ENCODE measurements at regions not wholly inside any gene's neighbourhood (a gene's known extent, or its start where the extent isn't known, plus 50 kb on each side); places are given as distances from the start of the nearest gene placed in this dataset.

DNA sequence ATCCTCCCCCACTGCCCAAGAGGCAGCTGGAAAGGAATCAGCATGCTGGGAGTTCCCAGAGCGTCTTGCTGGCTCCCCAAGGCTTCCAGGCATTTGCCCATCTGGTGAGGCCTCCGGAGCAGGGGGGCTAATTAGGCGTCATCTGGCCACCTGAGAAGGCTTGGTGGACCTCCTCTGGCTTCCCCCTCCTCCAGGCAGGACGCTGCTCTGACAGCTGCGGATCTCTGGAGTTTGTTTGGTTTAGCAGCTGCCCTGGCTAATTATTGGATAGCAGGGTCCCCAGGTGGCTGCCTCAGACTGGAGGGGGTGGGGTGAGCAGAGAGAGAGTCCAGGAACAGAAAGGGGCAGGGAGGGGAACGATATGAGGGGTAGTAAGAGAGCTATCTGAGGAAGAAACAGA is 425.2 kb upstream of the MEX3C start:
- TF ChIP-seq, protein P1, sequence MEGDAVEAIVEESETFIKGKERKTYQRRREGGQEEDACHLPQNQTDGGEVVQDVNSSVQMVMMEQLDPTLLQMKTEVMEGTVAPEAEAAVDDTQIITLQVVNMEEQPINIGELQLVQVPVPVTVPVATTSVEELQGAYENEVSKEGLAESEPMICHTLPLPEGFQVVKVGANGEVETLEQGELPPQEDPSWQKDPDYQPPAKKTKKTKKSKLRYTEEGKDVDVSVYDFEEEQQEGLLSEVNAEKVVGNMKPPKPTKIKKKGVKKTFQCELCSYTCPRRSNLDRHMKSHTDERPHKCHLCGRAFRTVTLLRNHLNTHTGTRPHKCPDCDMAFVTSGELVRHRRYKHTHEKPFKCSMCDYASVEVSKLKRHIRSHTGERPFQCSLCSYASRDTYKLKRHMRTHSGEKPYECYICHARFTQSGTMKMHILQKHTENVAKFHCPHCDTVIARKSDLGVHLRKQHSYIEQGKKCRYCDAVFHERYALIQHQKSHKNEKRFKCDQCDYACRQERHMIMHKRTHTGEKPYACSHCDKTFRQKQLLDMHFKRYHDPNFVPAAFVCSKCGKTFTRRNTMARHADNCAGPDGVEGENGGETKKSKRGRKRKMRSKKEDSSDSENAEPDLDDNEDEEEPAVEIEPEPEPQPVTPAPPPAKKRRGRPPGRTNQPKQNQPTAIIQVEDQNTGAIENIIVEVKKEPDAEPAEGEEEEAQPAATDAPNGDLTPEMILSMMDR (IDR thresholded peaks at IDR 0.05), result no peak

DNA sequence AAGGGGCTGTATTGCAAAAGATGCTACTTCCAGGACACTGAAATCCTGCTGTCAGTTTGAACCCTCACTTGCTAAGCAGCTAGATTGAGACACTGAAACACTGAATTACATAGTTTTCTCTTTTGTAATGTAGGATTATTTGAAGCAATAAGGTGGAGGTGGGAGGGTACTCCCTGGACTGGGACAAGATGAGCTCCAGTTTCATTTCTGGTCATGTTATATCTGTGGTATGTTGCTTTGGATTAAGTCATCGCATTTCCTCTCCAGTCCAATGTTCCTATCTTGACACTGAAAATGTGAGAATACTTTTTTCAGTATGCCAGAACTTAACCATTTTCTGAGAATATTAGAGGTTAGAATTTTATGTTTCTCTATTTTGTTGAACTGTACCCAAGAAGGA is 426.2 kb upstream of the MEX3C start:
- TF ChIP-seq, protein P1 (IDR thresholded peaks at IDR 0.05), result no peak

DNA sequence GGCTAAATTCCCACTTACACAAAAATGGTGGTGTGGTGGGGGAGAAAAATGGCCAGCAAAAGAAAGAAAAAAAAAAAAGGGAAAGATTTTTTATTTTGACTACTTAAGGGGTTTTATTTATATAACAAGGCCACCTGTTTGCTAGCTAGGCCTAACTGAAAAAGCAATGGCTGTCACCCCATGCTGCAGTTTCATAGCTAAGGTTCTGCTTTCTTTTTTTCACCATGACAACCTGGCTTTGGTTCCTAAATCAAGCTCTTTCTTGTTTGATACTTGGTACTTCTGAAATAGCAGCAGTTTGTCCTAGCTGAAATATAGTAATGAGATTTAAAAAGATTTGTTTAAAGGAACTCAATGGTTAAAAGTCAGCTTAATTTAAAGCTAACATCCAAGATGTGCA is 433.2 kb upstream of the MEX3C start:
- TF ChIP-seq, protein P1 (IDR thresholded peaks at IDR 0.05), result no peak

DNA sequence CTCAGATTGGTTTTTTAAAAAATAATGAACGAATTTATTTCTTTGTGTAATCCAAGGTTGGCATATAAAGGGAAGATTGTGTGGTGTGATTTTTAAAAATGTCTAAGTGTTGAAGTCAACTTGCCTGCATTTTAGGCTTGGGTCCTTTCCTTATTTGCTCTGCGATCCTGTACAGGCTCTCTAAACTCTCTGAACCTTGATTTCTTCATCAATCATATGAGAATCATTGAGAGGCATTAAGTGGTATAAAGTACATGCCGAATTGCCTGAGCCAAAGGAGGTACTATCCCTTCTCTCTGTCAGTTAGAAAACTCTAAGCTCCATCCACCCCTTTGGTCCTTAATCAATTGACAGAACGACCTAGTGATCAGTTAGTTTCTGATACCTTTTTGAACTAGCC is 440.4 kb upstream of the MEX3C start:
- TF ChIP-seq, protein P1 (IDR thresholded peaks at IDR 0.05), result no peak

DNA sequence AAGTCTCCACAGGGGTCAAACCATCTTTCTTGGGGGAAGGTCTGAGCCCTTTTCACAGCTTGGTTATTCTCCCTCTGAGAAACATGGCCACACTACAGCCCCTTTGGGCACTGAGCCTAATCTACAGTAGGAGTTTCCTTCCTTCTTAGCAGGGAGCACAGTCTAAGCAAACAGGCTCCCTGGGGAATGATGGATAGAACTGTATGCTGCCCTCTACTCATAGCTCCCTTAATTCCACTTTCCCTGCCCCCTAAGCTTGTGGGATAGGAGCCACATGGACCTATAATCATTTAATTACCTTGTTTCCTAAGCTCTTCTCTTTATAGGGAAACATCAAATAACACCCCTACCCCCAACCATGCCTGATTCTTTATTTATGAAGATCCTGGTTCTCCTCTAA is 442.1 kb upstream of the MEX3C start:
- TF ChIP-seq, protein P1 (IDR thresholded peaks at IDR 0.05), result no peak

DNA sequence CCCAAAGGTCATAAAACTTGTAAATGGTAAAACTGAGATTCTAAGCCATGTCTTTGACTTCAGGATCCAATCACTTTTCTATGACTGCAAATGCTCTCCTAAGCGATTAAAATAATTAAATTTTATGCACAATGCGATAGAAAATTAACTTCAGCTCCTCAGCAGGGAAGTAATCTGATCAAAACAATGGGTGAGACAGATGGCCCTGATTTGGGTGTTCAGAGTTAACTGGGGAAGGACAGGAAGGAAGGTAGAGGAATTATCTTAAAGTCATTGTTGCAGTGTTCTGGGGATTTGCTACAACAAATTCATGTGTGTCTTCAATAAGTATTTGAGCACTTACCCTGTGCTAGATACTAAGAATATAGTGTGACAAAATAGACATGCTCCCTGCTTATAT is 446.0 kb upstream of the MEX3C start:
- TF ChIP-seq, protein P1 (IDR thresholded peaks at IDR 0.05), result no peak

DNA sequence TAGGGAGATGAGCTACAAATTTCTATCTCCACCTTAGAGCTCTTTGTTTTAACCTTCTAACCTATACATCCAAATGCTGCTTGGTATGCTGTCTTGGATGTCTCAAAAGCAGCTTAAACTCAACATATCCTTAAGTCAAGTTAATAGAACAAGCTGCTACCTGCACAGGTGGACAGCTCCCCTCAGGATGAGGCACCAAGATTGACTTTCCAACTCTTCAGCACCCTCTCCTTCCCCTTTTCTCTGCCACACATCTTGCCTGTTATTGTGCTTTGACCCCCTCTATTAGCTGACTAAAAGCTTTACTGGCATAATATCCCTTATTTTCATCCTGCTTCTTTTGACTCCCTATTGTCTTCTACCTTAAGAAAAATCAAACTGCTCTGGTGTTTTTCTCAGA is 448.1 kb upstream of the MEX3C start:
- TF ChIP-seq, protein P1 (IDR thresholded peaks at IDR 0.05), result no peak

DNA sequence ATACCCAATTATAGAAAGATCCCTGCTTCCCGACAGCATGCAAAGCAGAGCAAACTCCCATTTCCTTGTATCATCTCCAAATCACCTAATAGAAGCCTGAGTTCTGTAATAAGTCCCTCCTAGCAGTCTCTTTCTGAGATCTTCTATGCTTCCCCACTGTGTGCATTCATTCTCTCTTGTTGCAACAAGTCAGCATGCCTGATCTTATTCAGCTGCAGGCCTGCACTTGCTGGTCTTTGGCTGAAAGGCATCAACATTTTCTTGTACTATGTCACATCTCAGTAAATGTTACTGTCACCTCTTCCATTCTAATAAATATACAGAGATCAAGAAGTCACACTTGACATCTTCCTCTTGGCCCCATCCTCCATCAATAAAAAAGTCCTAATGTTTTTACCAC is 449.9 kb upstream of the MEX3C start:
- TF ChIP-seq, protein P1 (IDR thresholded peaks at IDR 0.05), result no peak

All from LNCAP (cell line).